SK-N-SH treated with all-trans-retinoic acid at 6 μM for 48 hours (cell line): ENCODE measurements at regions not wholly inside any gene's neighbourhood (a gene's known extent, or its start where the extent isn't known, plus 50 kb on each side); places are given as distances from the start of the nearest gene placed in this dataset.

Experiments
- ATAC-seq: fragments of 200-7000 bp; cut with Tn5 transposase; 3 replicates; pipeline ENCODE4 v1.9.1; 2020; ENCODE audit warnings: mild to moderate bottlenecking, moderate library complexity
- CREB5 ChIP-seq: fragments of 250-450 bp; sonication (Bioruptor Pico); IDR thresholded peaks from 2 replicates; pipeline ENCODE4 v1.5.1; 2020; ENCODE audit warnings: low read depth, mild to moderate bottlenecking, moderate library complexity
- GLIS3 ChIP-seq: fragments of 250-450 bp; sonication (Bioruptor Pico); IDR thresholded peaks from 2 replicates; pipeline ENCODE4 v1.5.0; 2020; ENCODE audit warnings: mild to moderate bottlenecking, moderate library complexity
- ISL1 ChIP-seq: fragments of 250-450 bp; sonication (Bioruptor Pico); IDR thresholded peaks from 2 replicates; pipeline ENCODE4 v2.1.2; 2022; ENCODE audit warnings: mild to moderate bottlenecking, moderate library complexity
- OSR1 ChIP-seq: fragments of 250-450 bp; sonication (Bioruptor Pico); IDR thresholded peaks from 2 replicates; pipeline ENCODE4 v1.8.0; 2022; ENCODE audit warnings: moderate library complexity, mild to moderate bottlenecking, inconsistent platforms
- PATZ1 ChIP-seq: fragments of 250-450 bp; sonication (Bioruptor Pico); IDR thresholded peaks from 2 replicates; pipeline ENCODE4 v1.8.0; 2020; ENCODE audit warnings: mild to moderate bottlenecking, moderate library complexity, borderline replicate concordance
- POU6F1 ChIP-seq: fragments of 250-450 bp; sonication (Bioruptor Pico); IDR thresholded peaks from 2 replicates; pipeline ENCODE4 v1.8.0; 2021; ENCODE audit warnings: low read depth, mild to moderate bottlenecking, moderate library complexity, borderline replicate concordance
- PPARA ChIP-seq: fragments of 250-450 bp; sonication (Bioruptor Pico); IDR thresholded peaks from 2 replicates; pipeline ENCODE4 v1.5.0; 2020; ENCODE audit warnings: mild to moderate bottlenecking, borderline replicate concordance
- RARB ChIP-seq: fragments of 250-450 bp; sonication (Bioruptor Pico); IDR thresholded peaks from 2 replicates; pipeline ENCODE4 v1.8.0; 2021; ENCODE audit warnings: mild to moderate bottlenecking, moderate library complexity
- SNAI2 ChIP-seq: fragments of 250-450 bp; sonication (Bioruptor Pico); IDR thresholded peaks from 2 replicates; pipeline ENCODE4 v1.5.0; 2020; ENCODE audit warnings: mild to moderate bottlenecking, moderate library complexity
- TCF4 ChIP-seq: fragments of 250-450 bp; sonication (Bioruptor Pico); IDR thresholded peaks from 2 replicates; pipeline ENCODE4 v1.8.0; 2021; ENCODE audit warnings: mild to moderate bottlenecking, moderate library complexity, borderline replicate concordance
- TOX ChIP-seq: fragments of 250-450 bp; sonication (Bioruptor Pico); IDR thresholded peaks from 2 replicates; pipeline ENCODE4 v1.8.0; 2021; ENCODE audit warnings: mild to moderate bottlenecking, moderate library complexity, borderline replicate concordance
- ZC3H10 ChIP-seq: fragments of 250-450 bp; sonication (Bioruptor Pico); IDR thresholded peaks from 2 replicates; pipeline ENCODE4 v1.5.1; 2021; ENCODE audit warnings: mild to moderate bottlenecking, moderate library complexity
- ZFP30 ChIP-seq: fragments of 450-650 bp; formaldehyde crosslinking; IDR thresholded peaks from 2 replicates; pipeline ENCODE4 v1.5.0; 2022; ENCODE audit warnings: mild to moderate bottlenecking, moderate library complexity
- ZNF565 ChIP-seq: fragments of 450-650 bp; formaldehyde crosslinking; conservative IDR thresholded peaks from 2 replicates; pipeline ENCODE4 v1.5.0; 2020; ENCODE audit warnings: low read depth, mild to moderate bottlenecking, moderate library complexity
- ZNF70 ChIP-seq: fragments of 450-650 bp; formaldehyde crosslinking; IDR thresholded peaks from 2 replicates; pipeline ENCODE4 v1.5.0; 2020; ENCODE audit warnings: mild to moderate bottlenecking, moderate library complexity
- ZNF8 ChIP-seq: fragments of 450-650 bp; formaldehyde crosslinking; IDR thresholded peaks from 2 replicates; pipeline ENCODE4 v1.5.0; 2020; ENCODE audit warnings: mild to moderate bottlenecking, moderate library complexity
- TF ChIP-seq, protein P1 (sequence below): fragments of 250-450 bp; sonication (Bioruptor Pico); IDR thresholded peaks from 2 replicates; pipeline ENCODE4 v1.5.0; 2020; ENCODE audit warnings: mild to moderate bottlenecking, moderate library complexity
- TF ChIP-seq, protein P2 (sequence below): fragments of 250-450 bp; sonication (Bioruptor Pico); IDR thresholded peaks from 2 replicates; pipeline ENCODE4 v1.5.1; 2021; ENCODE audit warnings: mild to moderate bottlenecking, moderate library complexity

DNA sequence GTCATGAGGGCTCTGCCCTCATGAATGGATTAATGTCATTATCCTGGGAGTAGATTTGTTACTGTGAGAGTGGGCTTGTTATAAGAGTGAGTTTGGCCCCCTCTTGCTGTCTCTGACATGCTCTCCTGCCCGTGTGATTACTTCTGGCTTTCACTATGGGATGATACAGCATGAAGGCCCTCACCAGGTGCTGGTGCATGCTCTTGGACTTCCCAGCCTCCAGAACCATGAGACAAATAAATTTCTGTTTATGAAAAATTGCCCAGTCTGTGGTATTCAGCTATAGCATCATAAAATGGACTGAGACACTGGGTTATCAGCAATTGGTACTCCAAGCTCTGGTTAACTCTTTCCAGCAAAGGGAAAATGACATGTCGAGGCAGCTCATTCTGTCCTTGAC lies 76.2 kb upstream of the MAP3K7 start (continued):
- no peak for TF ChIP-seq PATZ1 (CRISPR knock-in tag)
- no peak for TF ChIP-seq ISL1
- TF ChIP-seq CREB5 = no peak

DNA sequence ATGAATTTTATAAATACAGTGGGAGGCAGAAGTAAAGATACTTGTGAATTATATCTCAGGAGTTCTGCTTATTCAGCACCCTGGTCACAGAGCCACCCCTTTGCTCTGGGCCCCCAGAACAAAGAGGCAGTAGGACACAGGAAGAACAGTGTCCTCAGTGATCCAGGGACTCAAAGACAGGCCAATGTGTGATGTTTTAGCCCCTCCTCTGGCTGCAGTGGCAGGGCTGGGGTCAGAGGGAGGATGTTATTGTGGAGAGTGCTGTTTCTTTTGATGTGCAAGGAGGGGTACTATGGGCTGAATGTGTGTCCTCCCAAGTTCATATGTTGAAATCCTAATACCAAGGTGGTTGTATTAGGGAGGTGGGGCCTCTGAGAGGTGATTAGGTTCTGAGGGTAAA lies 74.1 kb upstream of the MAP3K7 start:
- no peak for ATAC-seq
- no peak for TF ChIP-seq ISL1
- no peak for TF ChIP-seq PPARA (CRISPR knock-in tag)
- TF ChIP-seq, protein P1, sequence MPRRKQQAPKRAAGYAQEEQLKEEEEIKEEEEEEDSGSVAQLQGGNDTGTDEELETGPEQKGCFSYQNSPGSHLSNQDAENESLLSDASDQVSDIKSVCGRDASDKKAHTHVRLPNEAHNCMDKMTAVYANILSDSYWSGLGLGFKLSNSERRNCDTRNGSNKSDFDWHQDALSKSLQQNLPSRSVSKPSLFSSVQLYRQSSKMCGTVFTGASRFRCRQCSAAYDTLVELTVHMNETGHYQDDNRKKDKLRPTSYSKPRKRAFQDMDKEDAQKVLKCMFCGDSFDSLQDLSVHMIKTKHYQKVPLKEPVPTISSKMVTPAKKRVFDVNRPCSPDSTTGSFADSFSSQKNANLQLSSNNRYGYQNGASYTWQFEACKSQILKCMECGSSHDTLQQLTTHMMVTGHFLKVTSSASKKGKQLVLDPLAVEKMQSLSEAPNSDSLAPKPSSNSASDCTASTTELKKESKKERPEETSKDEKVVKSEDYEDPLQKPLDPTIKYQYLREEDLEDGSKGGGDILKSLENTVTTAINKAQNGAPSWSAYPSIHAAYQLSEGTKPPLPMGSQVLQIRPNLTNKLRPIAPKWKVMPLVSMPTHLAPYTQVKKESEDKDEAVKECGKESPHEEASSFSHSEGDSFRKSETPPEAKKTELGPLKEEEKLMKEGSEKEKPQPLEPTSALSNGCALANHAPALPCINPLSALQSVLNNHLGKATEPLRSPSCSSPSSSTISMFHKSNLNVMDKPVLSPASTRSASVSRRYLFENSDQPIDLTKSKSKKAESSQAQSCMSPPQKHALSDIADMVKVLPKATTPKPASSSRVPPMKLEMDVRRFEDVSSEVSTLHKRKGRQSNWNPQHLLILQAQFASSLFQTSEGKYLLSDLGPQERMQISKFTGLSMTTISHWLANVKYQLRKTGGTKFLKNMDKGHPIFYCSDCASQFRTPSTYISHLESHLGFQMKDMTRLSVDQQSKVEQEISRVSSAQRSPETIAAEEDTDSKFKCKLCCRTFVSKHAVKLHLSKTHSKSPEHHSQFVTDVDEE = no peak
- no peak for TF ChIP-seq OSR1 (CRISPR knock-in tag)
- no peak for TF ChIP-seq RARB
- no peak for TF ChIP-seq TCF4 (CRISPR knock-in tag)
- TF ChIP-seq ZNF70 (CRISPR knock-in tag) = no peak
- no peak for TF ChIP-seq GLIS3
- no peak for TF ChIP-seq TOX (CRISPR knock-in tag)
- no peak for TF ChIP-seq PATZ1 (CRISPR knock-in tag)

- ATAC-seq = no peak
- TF ChIP-seq, protein P2, sequence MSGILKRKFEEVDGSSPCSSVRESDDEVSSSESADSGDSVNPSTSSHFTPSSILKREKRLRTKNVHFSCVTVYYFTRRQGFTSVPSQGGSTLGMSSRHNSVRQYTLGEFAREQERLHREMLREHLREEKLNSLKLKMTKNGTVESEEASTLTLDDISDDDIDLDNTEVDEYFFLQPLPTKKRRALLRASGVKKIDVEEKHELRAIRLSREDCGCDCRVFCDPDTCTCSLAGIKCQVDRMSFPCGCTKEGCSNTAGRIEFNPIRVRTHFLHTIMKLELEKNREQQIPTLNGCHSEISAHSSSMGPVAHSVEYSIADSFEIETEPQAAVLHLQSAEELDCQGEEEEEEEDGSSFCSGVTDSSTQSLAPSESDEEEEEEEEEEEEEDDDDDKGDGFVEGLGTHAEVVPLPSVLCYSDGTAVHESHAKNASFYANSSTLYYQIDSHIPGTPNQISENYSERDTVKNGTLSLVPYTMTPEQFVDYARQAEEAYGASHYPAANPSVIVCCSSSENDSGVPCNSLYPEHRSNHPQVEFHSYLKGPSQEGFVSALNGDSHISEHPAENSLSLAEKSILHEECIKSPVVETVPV (CRISPR knock-in tag) = no peak
These were observed 71.6 kb upstream of the MAP3K7 start for GRCh38 chr6:90658497-90658896.

DNA sequence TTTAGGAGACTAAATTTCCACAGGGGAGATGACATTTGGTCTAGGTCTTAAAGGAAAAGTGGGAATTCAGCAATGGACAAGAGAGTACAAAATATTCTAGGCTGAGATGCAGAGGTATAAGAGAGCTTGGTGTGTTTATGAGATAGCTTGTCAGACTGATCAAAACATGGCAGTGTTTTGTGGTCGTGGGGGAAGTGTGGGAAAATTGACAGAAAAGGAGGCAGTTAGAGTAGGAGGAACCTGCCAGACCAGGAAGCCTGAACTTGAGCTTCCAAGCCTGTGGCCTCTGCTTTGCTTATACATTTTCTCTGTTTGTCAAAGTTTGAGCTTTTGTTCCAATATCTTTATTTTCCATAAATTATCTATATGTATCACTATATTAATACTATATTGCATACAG lies 69.5 kb upstream of the MAP3K7 start:
- no peak for ATAC-seq
- TF ChIP-seq CREB5 (no peak), ZC3H10 (no peak), GLIS3 (no peak), ZNF8 (CRISPR knock-in tag) (no peak), SNAI2 (CRISPR knock-in tag) (no peak), TCF4 (CRISPR knock-in tag) (no peak), ZNF565 (CRISPR knock-in tag) (no peak), PPARA (CRISPR knock-in tag) (no peak), POU6F1 (CRISPR knock-in tag) (no peak), ZFP30 (no peak), PATZ1 (CRISPR knock-in tag) (no peak), ZNF70 (CRISPR knock-in tag) (no peak), TOX (CRISPR knock-in tag) (no peak)
- TF ChIP-seq, protein P1 = no peak
